ENCODE measurements at regions not wholly inside any gene's neighbourhood (a gene's known extent, or its start where the extent isn't known, plus 50 kb on each side); places are given as distances from the start of the nearest gene placed in this dataset.
A peak's percentile ranks its signal among the peaks of the same experiment; 100 is the strongest.

DNA sequence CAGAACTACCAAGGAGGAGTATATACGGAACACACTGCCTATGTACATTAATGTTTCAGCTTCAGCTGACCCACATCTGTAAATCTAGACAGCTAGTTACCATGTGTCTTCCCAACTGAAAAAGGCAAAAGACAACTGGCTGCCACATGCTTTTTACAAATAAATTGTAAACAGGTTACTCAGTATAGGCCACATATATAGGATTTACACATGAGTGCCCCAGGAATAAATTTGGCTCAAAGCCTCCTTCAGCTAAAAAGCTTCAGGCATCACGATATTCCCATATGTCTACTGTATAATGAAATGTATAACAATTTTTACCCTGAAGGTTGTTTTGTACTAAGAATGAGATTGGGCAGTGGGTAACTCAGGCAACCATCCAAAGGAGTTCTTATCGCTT, 175.9 kb upstream of the BMP4 start:
- DNase-seq = no peak

- DNase-seq = no peak
Observed at GRCh38 chr14:54133896-54134295, 177.3 kb upstream of the BMP4 start.

GRCh38 chr14:54135804-54136280, 179.2 kb upstream of the BMP4 start:
- DNase-seq = no peak

GRCh38 chr14:54136894-54137613, 180.4 kb upstream of the BMP4 start:
- DNase-seq = no peak

DNA sequence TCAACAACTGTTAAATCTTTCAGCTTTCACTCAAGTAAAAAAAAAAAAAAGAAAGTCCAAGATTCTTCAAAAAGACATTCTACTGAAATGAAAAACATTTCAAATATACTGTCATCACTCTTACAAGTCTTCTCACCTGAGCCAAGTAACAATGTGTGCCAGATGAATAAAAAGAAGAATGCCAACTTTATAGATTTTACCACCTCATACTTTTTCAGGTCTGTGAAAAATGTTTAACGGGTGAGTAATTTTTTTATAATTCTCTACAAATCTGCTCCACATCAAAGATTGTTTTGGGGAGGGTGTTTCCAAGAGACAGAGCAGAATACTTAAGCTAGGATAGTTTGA, 181.0 kb upstream of the BMP4 start:
- DNase-seq = no peak

GRCh38 chr14:54138024-54138353, 181.4 kb upstream of the BMP4 start:
- no peak for DNase-seq

- DNase-seq = no peak
Observed at GRCh38 chr14:54138354-54139038, 181.9 kb upstream of the BMP4 start.

DNA sequence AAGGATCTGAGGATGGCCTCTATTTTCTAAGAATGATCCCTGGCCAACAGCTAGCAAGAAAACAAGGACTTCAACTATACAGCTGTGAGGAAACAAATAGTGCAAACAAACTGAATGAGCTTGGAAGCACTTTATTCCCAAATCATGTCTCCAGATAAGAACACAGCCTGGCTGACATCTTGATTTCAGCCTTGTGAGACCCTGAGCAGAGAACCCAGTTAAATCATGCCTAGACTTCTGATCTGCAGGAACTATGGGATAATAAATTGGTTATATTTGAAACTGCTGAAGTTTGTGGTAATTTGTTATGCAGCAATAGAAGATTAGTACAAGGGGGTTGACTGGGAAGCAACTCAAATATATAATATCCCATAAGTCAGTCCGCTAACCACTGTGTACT, 183.9 kb upstream of the BMP4 start:
- DNase-seq = no peak

- no peak for DNase-seq
Observed at GRCh38 chr14:54146601-54147000, 190.0 kb upstream of the BMP4 start.

DNA sequence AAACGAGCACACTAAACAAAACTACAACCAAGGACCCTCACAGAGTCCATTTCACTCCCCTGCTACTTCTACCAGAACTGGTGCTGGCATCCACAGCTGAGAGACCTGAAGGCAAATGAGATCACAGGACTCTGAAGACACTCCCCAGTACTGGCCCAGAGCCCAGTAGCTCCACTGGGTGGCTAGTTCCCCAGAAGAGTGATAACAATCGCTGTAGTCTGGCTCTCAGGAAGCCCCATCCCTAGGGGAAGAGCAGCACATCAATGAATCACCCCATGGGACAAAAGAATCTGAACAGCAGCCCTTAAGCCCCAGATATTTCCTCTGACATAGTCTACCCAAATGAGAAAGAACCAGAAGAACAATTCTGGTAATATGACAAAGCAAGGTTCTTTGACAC, 190.7 kb upstream of the BMP4 start:
- no peak for DNase-seq

- no peak for DNase-seq
Observed at GRCh38 chr14:54147758-54148157, 191.1 kb upstream of the BMP4 start.

GRCh38 chr14:54148251-54148650, 191.6 kb upstream of the BMP4 start:
- no peak for DNase-seq

DNA sequence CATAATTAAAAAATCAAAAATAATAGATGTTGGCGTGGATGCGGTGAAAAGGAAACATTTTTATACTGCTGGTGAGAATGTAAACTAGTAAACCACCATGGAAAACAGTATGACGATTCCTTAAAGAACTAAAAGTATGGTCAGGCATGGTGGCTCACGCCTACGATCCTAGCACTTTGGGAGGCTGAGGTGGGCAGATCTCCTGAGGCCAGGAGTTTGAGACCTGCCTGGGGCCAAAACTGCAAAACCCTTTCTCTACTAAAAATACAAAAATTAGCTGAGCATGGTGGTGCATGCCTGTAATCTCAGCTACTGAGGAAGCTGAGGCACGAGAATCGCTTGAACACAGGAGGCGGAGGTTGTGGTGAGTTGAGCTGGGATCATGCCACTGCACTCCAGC, 195.7 kb upstream of the BMP4 start:
- no peak for DNase-seq

DNA sequence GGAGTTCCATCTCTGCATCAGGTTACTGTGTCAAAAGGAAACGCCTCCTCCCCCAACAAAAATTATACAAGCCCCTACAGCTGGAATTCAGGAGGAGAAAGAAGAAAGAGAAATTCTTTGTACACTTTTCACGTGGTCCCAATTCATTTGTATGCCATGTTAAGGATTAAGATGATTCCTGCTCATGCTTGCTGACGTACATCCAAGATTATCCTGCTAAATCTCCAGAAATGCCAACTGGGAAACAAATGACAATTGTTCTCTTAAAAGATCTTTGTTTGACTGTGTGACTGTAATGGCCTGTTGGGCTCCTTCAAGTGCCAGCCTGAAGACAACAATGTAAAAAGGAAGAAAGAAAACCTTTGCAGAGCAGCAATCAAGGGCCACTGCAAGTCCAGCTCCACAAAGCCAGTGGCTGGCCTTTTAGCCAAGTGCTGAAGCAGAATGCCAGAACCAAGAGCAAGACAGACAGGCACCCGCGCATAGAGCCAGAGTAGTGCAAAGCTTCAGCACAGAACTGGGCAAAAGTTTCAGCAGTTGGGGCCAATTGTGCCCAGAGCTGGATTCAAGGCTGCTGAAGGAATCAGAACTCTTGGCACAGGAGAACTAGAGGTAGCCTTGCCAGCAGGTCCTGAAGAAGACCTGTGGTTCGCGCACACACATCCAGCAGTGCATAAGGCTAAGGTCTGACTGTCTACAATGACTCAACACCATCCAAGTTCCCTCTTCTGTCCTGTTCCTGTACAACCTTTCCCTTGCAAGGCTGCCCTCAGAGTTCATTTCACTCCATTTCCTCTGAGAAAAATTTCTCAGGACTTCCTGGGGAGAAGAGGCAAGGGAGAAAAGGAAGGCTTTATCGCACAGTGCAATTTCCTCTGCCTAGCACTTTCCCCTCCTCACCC, 209.7 kb upstream of the BMP4 start:
- DNase-seq = no peak

DNA sequence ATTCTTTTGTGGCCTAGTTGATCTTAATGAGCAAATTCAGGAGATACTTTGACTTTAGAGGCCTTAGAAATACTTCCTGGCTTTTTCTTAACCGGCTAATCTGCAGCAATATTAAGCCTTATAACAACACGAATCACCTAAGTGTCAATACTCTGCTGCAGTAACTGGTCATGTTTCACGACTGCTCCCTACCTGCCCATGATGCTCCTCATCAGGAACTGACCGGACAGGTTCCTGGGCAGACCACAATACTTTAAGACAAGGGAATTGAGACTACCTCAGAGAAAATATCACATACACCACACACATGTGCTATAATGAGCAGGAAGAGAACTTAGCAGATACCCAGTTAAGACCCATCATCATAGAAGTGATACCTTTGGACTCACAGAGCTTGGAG, 211.9 kb upstream of the BMP4 start:
- no peak for DNase-seq

- DNase-seq = no peak
Observed at GRCh38 chr14:54169254-54169924, 212.8 kb upstream of the BMP4 start.

GRCh38 chr14:54170301-54170700, 213.7 kb upstream of the BMP4 start:
- no peak for DNase-seq

DNA sequence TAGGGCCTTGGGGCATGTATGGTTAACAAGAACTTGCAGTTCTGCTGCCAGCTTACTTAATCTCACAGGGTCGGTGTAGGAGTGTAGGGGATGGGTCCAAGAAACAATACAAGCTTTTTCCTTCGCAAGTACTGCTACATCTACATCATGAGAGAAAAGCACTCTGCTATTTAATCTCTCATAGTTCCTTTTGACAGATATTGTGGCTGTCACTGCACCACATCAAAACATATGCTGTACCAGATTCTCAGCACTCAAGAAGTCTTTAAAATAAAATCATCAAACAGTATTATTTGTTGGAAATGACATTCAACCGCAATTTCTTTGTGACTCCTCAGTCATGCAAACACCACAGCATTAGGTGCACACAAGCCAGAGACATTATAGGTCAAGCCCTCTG, 215.5 kb upstream of the BMP4 start:
- no peak for DNase-seq

DNA sequence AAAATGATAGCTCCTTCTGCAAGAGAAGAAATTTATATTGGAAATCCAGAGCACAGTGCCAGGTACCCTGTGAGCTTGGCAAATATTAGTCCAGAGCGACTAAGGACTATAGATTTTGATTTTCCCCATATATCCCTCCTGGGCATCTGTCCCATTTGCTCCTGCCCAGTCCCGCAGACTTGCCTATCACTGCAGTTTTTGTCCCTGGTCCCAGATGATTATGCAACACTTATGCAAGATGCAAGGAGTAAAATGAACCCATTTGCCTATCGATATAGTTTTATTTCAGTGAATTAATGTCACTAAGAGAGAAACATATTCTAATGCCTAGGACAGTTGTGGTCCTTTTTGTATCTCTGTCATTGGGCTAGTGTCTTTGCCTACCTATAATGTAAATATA, 215.9 kb upstream of the BMP4 start:
- no peak for DNase-seq

DNA sequence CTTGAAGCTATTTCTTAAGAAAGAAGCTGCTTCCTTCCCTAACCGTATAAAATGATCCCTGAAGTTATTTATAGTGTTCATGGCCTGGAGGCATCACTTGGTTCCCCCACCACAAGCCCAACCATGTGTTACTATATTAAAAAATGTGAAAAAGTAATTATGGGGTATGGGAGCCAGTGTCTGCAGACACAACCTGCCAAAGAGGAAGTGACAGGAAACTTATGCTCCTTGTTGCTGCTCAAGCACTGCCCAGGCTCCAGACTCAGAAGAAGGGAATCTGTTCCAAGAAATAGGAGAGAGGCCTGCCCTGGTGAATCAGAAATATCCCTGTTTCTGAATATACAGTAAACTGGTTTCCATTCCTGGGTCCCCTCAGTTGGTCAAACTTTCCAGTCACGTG, 217.2 kb upstream of the BMP4 start:
- no peak for DNase-seq

DNA sequence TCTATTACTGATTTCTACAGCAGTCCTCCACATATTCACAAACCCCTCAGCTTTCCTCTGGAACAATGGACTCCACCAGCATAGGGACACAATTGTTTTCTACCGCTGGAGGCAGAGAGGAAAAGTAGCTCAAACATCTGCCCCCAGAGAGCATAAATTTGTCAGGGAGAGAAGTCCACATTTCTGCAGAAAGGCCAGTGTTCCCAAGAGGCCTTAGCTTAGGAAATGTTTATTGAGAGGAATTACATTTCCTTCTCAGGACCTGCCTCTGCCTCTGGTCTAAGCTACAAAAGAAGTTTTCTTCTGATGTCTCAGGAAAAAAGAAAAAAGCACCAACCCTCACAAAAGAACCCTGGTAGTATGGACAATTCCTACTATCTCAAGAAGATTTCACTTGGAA, 217.8 kb upstream of the BMP4 start:
- DNase-seq = no peak

DNA sequence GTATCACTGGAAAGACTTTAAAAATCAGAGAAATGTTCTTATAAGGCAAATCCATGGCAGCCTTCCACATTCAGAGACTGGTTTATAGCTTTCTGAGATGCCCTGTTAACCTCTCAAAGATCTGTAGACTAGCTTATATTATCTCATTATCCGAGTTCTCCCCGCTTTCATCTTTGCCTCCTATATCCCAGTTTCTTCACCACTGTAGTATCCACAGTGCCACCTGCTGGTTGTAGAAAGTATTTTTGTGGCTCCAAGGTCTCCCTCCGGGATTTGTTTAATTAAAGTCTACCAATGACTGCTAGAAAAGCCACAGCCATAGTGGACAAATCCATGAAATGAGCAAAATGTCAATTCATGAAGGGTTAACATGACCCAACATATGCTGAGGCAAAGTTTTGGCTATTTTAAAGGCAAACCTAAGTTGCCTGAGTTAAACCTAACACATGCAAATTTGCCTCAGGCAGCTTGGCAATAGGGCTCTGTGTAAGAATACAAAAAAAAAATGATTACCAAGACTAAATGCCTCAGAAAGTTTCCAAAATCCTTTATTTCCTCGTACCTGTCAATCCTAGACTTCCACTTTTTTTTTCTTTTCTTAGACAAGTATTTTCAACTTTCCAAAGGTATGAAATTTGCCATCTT, 218.8 kb upstream of the BMP4 start:
- DNase-seq = peak; percentile 13

GRCh38 chr14:54177019-54177418, 219.8 kb upstream of the CDKN3 start:
- DNase-seq = no peak
